NCI-H510A treated with DMSO at 0.1 percent for 48 hours (cell line): ENCODE measurements at regions not wholly inside any gene's neighbourhood (a gene's known extent, or its start where the extent isn't known, plus 50 kb on each side); places are given as distances from the start of the nearest gene placed in this dataset.
"Not testable (repeated sequence)": the region's sequence is repeated elsewhere in the genome, so short reads cannot be mapped to it uniquely, and the experiment has no call there.

Experiments
- DNase-seq: peaks from one replicate; lab custom pipeline; 2025; lab: John Stamatoyannopoulos, UW

GRCh38 chr13:73160371-73161031 is 101.7 kb downstream of the KLF5 start:
- DNase-seq, result not testable (repeated sequence)

GRCh38 chr13:73158851-73159250 is 100.0 kb downstream of the KLF5 start:
- DNase-seq, result no peak

- DNase-seq, result no peak
Measured at GRCh38 chr13:73157031-73157430, 98.2 kb downstream of the KLF5 start.

- DNase-seq, result no peak
Measured at GRCh38 chr13:73146707-73147106, 87.9 kb downstream of the KLF5 start.

- no peak for DNase-seq
Measured at GRCh38 chr13:73142071-73142470, 83.3 kb downstream of the KLF5 start.

- no peak for DNase-seq
Measured at GRCh38 chr13:73141292-73141771, 82.5 kb downstream of the KLF5 start.

GRCh38 chr13:73140801-73141200 is 82.0 kb downstream of the KLF5 start:
- no peak for DNase-seq

GRCh38 chr13:73138638-73139491 is 80.1 kb downstream of the KLF5 start:
- DNase-seq, result peak; percentile 41

GRCh38 chr13:73138276-73138637 is 79.5 kb downstream of the KLF5 start:
- no peak for DNase-seq

GRCh38 chr13:73136776-73137175 is 78.0 kb downstream of the KLF5 start:
- DNase-seq, result no peak

- no peak for DNase-seq
Measured at GRCh38 chr13:73133531-73133930, 74.7 kb downstream of the KLF5 start.

- no peak for DNase-seq
Measured at GRCh38 chr13:73131247-73131646, 72.4 kb downstream of the KLF5 start.

GRCh38 chr13:73129023-73129422 is 70.2 kb downstream of the KLF5 start:
- no peak for DNase-seq
